ENCODE measurements at regions not wholly inside any gene's neighbourhood (a gene's known extent, or its start where the extent isn't known, plus 50 kb on each side); places are given as distances from the start of the nearest gene placed in this dataset.

GRCh38 chr3:147744967-147745366, 335.8 kb downstream of the ZIC1 start:
- Histone ChIP-seq H3K27ac (no peak overlapping the region), H3K9me3 (no peaks in the 10 kb centered on the region), H3K4me1 (no peaks in the 10 kb centered on the region), H3K27me3 (no peaks in the 10 kb centered on the region), H3K4me3 (no peak overlapping the region), H3K36me3 (ENCODE audit: low read depth, missing control alignments) (no peaks in the 10 kb centered on the region)
- TF ChIP-seq POLR2A (IDR thresholded peaks at IDR 0.05) = no peak
- TF ChIP-seq CTCF (IDR thresholded peaks at IDR 0.05) = no peak
- 64 to 70% methylated on average over 2 of the region's 2 CpGs for WGBS, 2 donors
- no peak for DNase-seq
- intact Hi-C loops (cut with DNase I; ENCODE audit: low total_unique reads) = no loop called here

GRCh38 chr3:147755310-147755709, 346.1 kb downstream of the ZIC1 start:
- no peaks in the 10 kb centered on the region for H3K27me3 ChIP-seq
- no peak overlapping the region for H3K27ac ChIP-seq
- H3K9me3 ChIP-seq = no peaks in the 10 kb centered on the region
- no peaks in the 10 kb centered on the region for H3K4me1 ChIP-seq
- WGBS, 2 donors = 93 to 94% methylated on average over 3 of the region's 3 CpGs
- no peak overlapping the region for H3K4me3 ChIP-seq
- no peaks in the 10 kb centered on the region for H3K36me3 ChIP-seq (ENCODE audit: low read depth, missing control alignments)
- no peak for TF ChIP-seq CTCF (IDR thresholded peaks at IDR 0.05)
- no peak for TF ChIP-seq POLR2A (IDR thresholded peaks at IDR 0.05)
- intact Hi-C loops (cut with DNase I; ENCODE audit: low total_unique reads) = no loop called here
- DNase-seq = no peak

DNA sequence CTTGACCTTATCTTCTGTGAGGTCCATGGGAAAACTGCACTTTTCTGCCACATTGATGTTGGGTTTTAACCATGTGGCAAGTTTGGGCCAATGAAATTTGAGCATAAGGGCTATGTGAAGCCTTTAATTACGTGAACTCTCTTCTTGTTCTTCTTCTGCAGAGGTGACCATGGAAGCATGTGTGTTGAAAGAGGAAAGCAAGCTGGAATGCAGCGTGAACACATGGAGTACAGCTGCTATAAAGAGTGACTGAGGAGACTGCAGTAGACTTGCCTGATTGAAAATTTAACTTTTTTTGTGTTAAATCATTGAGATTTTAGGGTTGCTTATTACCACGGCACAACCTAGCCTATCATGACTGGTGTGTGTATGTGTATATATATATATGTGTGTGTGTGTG, 347.3 kb downstream of the ZIC1 start:
- TF ChIP-seq CTCF (IDR thresholded peaks at IDR 0.05) (no peak), POLR2A (IDR thresholded peaks at IDR 0.05) (no peak)
- Histone ChIP-seq H3K4me1 (no peaks in the 10 kb centered on the region), H3K9me3 (no peaks in the 10 kb centered on the region), H3K27ac (no peak overlapping the region), H3K4me3 (no peak overlapping the region), H3K27me3 (no peaks in the 10 kb centered on the region), H3K36me3 (ENCODE audit: low read depth, missing control alignments) (no peaks in the 10 kb centered on the region)
- 88 to 94% methylated on average over 3 of the region's 3 CpGs for WGBS, 2 donors
- intact Hi-C loops (cut with DNase I; ENCODE audit: low total_unique reads) = no loop called here
- DNase-seq = no peak

DNA sequence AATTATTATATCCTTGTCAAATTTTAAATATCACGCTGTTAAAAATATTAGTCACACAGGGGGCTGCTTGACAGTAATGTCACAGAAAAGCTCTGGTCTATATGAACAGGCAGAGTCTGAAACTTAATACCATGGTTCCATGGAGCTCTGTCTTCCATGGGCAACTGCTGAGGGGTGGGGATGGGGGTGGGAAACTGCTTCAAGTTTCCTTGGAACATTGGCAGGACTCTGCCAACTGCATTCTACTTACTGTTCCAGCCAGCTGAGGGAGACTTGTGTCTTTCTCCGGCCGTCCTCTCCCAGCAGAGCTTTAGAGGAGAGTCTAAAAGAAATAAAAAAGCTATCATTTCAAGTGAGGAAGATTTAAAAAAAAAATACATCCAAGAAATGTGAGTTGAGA, 348.7 kb downstream of the ZIC1 start:
- 65 to 68% methylated on average over 3 of the region's 3 CpGs for WGBS, 2 donors
- no peak overlapping the region for H3K27ac ChIP-seq

More for the DNA sequence above, 348.7 kb downstream of the ZIC1 start:
- no peaks in the 10 kb centered on the region for H3K9me3 ChIP-seq
- no peak for TF ChIP-seq CTCF (IDR thresholded peaks at IDR 0.05)
- TF ChIP-seq POLR2A (IDR thresholded peaks at IDR 0.05) = no peak
- H3K4me3 ChIP-seq = no peak overlapping the region
- no peaks in the 10 kb centered on the region for H3K4me1 ChIP-seq
- intact Hi-C loops (cut with DNase I; ENCODE audit: low total_unique reads) = no loop called here
- no peak for DNase-seq
- no peaks in the 10 kb centered on the region for H3K36me3 ChIP-seq (ENCODE audit: low read depth, missing control alignments)
- H3K27me3 ChIP-seq = no peaks in the 10 kb centered on the region
